ENCODE measurements at regions not wholly inside any gene's neighbourhood (a gene's known extent, or its start where the extent isn't known, plus 50 kb on each side); places are given as distances from the start of the nearest gene placed in this dataset.

- no peak for ATAC-seq
Measured at GRCh38 chr12:30805959-30806358, 51.2 kb upstream of the CAPRIN2 start.

More at GRCh38 chr12:30805959-30806358, 51.2 kb upstream of the CAPRIN2 start:
- H3K4me3 ChIP-seq = no peak overlapping the region
- DNase-seq = no peak
- no peak for TF ChIP-seq CTCF (IDR thresholded peaks at IDR 0.05 in 4 of 5, conservative IDR thresholded peaks at IDR 0.05 in 1 of 5)
- no peak for TF ChIP-seq POLR2A (IDR thresholded peaks at IDR 0.05)
- H3K36me3 ChIP-seq = no peaks in the 10 kb centered on the region
- H3K27ac ChIP-seq = no peak overlapping the region
- H3K4me1 ChIP-seq = peaks cover 0 to 3% of the 10 kb centered on the region in 2 donors
- in situ Hi-C loops (cut with MboI; ENCODE audit: low sequenced_read_pairs in 4 of 4) (loop anchor here in 1 of 4 donors (5.0 to 25.0 kb wide), 2 partner anchors 49 to 1294 kb away; no protein-coding TSS in a partner anchor), intact Hi-C loops (cut with DNase I; ENCODE audit: low total_unique reads) (loop anchor here (5.0 kb wide), 1 partner anchor 109 kb away; the partner anchor contains the start of gene IPO8)
- no peaks in the 10 kb centered on the region for H3K27me3 ChIP-seq
- no peaks in the 10 kb centered on the region for H3K9me3 ChIP-seq
